SK-N-SH (cell line): ENCODE measurements at regions not wholly inside any gene's neighbourhood (a gene's known extent, or its start where the extent isn't known, plus 50 kb on each side); places are given as distances from the start of the nearest gene placed in this dataset.

Experiments
- CTCF ChIA-PET: fragments of 300-600, 350-600 bp; formaldehyde crosslinking; extraction: SDS; loops from one replicate; lab custom pipeline; 2021; lab: Yijun Ruan, JAX
- POLR2A ChIA-PET: fragments of 350-600 bp; sonication (Branson Sonifier 250); formaldehyde crosslinking; extraction: SDS; loops from one replicate; lab custom pipeline; 2020; ENCODE audit warnings: antibody characterized with exemption, inconsistent platforms; lab: Yijun Ruan, JAX
- DNase-seq: peaks from one replicate; pipeline ENCODE4 v3.0.0; 2012
- H2AFZ ChIP-seq: fragments of 200-600 bp; sonication (generic); 2 replicates; pipeline ENCODE4 v1.8.1; 2016; ENCODE audit warnings: antibody characterized with exemption, mild to moderate bottlenecking, low read depth
- H3F3A ChIP-seq: fragments of 200-600 bp; sonication (generic); replicated peaks from 2 replicates; pipeline ENCODE3; 2016; ENCODE audit warnings: antibody characterized with exemption, mild to moderate bottlenecking; ENCODE audit not compliant: insufficient read depth
- H3K27ac ChIP-seq, 2 experiments: fragments of 200-500 bp in 1 of 2; fragments of 200-600 bp in 1 of 2; sonication (Bioruptor generic) in 1 of 2; sonication (generic), shearing (Covaris generic) in 1 of 2; 2 replicates each; pipeline versions ENCODE4 v1.5.1 to v1.6.1; 2014 to 2016; ENCODE audit warnings: low read depth in 2 of 2, inconsistent platforms in 1 of 2, low read length in 1 of 2, mild to moderate bottlenecking in 1 of 2, mixed read lengths in 1 of 2
- H3K27me3 ChIP-seq: fragments of 200-600 bp; sonication (generic), shearing (Covaris generic); 2 replicates; pipeline ENCODE4 v1.6.1; 2016; ENCODE audit warnings: mixed run types; ENCODE audit not compliant: insufficient read depth
- H3K36me3 ChIP-seq, 2 experiments: fragments of 200-500 bp in 1 of 2; fragments of 200-600 bp in 1 of 2; sonication (Bioruptor generic) in 1 of 2; sonication (generic) in 1 of 2; replicated peaks in 1 of 2; 2 replicates each; pipeline versions ENCODE3 to v1.5.1; 2014 to 2016; ENCODE audit warnings: low read length in 1 of 2, mild to moderate bottlenecking in 1 of 2; ENCODE audit not compliant: insufficient read depth in 2 of 2, control insufficient read depth in 1 of 2
- H3K4me1 ChIP-seq, 2 experiments: fragments of 200-500 bp in 1 of 2; fragments of 200-600 bp in 1 of 2; sonication (Bioruptor generic) in 1 of 2; sonication (generic), shearing (Covaris generic) in 1 of 2; 2 replicates each; pipeline versions ENCODE4 v1.5.1 to v1.6.1; 2014 to 2016; ENCODE audit warnings: low read depth in 1 of 2, low read length in 1 of 2, mixed run types in 1 of 2; ENCODE audit not compliant: insufficient read depth in 2 of 2, control insufficient read depth in 1 of 2
- H3K4me2 ChIP-seq: fragments of 200-600 bp; sonication (generic), shearing (Covaris generic); 2 replicates; pipeline ENCODE4 v1.6.1; 2017; ENCODE audit warnings: mixed run types
- H3K4me3 ChIP-seq, 2 experiments: fragments of 200-500 bp in 1 of 2; fragments of 200-600 bp in 1 of 2; sonication (Bioruptor generic) in 1 of 2; sonication (generic), shearing (Covaris generic) in 1 of 2; 2 replicates each; pipeline versions ENCODE4 v1.5.1 to v1.8.1; 2014 to 2016; ENCODE audit warnings: low read depth in 2 of 2, inconsistent platforms in 1 of 2, low read length in 1 of 2, mild to moderate bottlenecking in 1 of 2, mixed read lengths in 1 of 2, moderate library complexity in 1 of 2
- H3K79me2 ChIP-seq: fragments of 200-600 bp; sonication (generic); 2 replicates; pipeline ENCODE4 v1.8.1; 2017; ENCODE audit warnings: mild to moderate bottlenecking; ENCODE audit not compliant: insufficient read depth
- H3K9ac ChIP-seq: fragments of 200-600 bp; sonication (generic); 2 replicates; pipeline ENCODE4 v1.6.1; 2017; ENCODE audit warnings: mixed run types
- H3K9me2 ChIP-seq: fragments of 200-600 bp; sonication (generic); 2 replicates; pipeline ENCODE4 v1.6.1; 2017; ENCODE audit warnings: mixed run types
- H3K9me3 ChIP-seq: fragments of 200-600 bp; sonication (generic); 2 replicates; pipeline ENCODE4 v1.6.1; 2017; ENCODE audit warnings: mixed run types, mild to moderate bottlenecking, moderate library complexity
- H4K20me1 ChIP-seq: fragments of 200-600 bp; sonication (generic); 2 replicates; pipeline ENCODE4 v1.6.1; 2017; ENCODE audit warnings: mild to moderate bottlenecking, mixed run types; ENCODE audit not compliant: insufficient read depth
- EZH2phosphoT487 ChIP-seq: fragments of 200-600 bp; sonication (generic); IDR thresholded peaks from 2 replicates; pipeline ENCODE4 v1.6.1; 2017; ENCODE audit warnings: low read depth, mixed run types, mild to moderate bottlenecking, antibody characterized with exemption, moderate library complexity, borderline replicate concordance
- FOSL2 ChIP-seq: IDR thresholded peaks from 2 replicates; pipeline ENCODE4 v1.4.0; 2012; ENCODE audit warnings: low read depth, mild to moderate bottlenecking, moderate library complexity, borderline replicate concordance
- GABPA ChIP-seq: IDR thresholded peaks from 2 replicates; pipeline ENCODE4 v1.4.0; 2012; ENCODE audit warnings: low read depth, mild to moderate bottlenecking
- MEF2A ChIP-seq: IDR thresholded peaks from 2 replicates; pipeline ENCODE4 v1.4.0; 2012; ENCODE audit warnings: low read depth, borderline replicate concordance
- MXI1 ChIP-seq: IDR thresholded peaks from 2 replicates; pipeline ENCODE4 v1.6.1; 2012; ENCODE audit warnings: mild to moderate bottlenecking, low read depth, low read length, improper control_type of control experiment
- RAD21 ChIP-seq: IDR thresholded peaks from 2 replicates; pipeline ENCODE4 v1.6.1; 2012; ENCODE audit warnings: mild to moderate bottlenecking, low read length
- RCOR1 ChIP-seq: fragments of 150-350 bp; IDR thresholded peaks from 2 replicates; pipeline ENCODE4 v1.6.1; 2017; ENCODE audit warnings: antibody characterized with exemption, low read length
- RXRA ChIP-seq: IDR thresholded peaks from 2 replicates; pipeline ENCODE4 v1.4.0; 2012; ENCODE audit warnings: low read depth, mild to moderate bottlenecking, borderline replicate concordance
- SIN3A ChIP-seq: IDR thresholded peaks from 2 replicates; pipeline ENCODE4 v1.6.1; 2012; ENCODE audit warnings: low read depth, mild to moderate bottlenecking, low read length, moderate library complexity, borderline replicate concordance
- TAF1 ChIP-seq: IDR thresholded peaks from 2 replicates; pipeline ENCODE4 v1.6.1; 2012; ENCODE audit warnings: low read depth, mild to moderate bottlenecking, low read length, moderate library complexity, borderline replicate concordance
- TCF12 ChIP-seq: IDR thresholded peaks from 2 replicates; pipeline ENCODE4 v1.4.0; 2012
- WGBS: methylation state at CpG from one replicate; pipeline ENCODE4 v1.1.6; 2017; ENCODE audit warnings: low lambda C conversion rate; 5-methylcytosine and 5-hydroxymethylcytosine counted together
- TF ChIP-seq, protein P1 (sequence below): fragments of 150-350 bp; IDR thresholded peaks from 2 replicates; pipeline ENCODE4 v1.6.1; 2017; ENCODE audit warnings: antibody characterized with exemption, low read length, low read depth, borderline replicate concordance
- TF ChIP-seq, protein P2 (sequence below): IDR thresholded peaks from 2 replicates; pipeline ENCODE4; 2012
- TF ChIP-seq, protein P3 (sequence below): fragments of 200-600 bp; sonication (generic); IDR thresholded peaks from 2 replicates; pipeline ENCODE4 v1.6.1; 2017; ENCODE audit warnings: antibody characterized with exemption, mild to moderate bottlenecking, moderate library complexity

DNA sequence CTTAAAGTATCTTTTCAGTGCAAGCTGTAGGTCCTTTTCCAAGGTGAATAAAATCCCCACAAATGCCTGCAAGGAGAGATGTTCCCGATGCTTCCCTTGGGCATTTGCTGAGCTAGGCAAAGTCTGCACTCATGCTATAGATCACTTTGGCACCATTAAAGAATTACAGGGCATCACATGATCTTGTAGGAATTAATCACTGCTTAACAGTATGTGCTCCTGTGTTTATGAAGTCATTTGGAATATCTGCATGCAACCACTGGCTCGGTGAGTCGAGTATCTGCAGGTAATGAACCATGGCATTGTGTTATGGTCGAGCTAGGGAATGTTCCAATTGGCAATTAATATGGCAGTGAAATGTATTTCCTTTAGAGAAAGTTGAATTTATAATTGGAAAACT lies 615.1 kb downstream of the TLE1 start:
- Histone ChIP-seq H3K9ac (no peak overlapping the region), H3K36me3 (no peaks in the 10 kb centered on the region), H3K9me3 (no peaks in the 10 kb centered on the region), H3K27me3 (no peaks in the 10 kb centered on the region), H3K4me3 (no peak overlapping the region), H3K27ac (no peak overlapping the region), H3K79me2 (no peaks in the 10 kb centered on the region), H4K20me1 (no peaks in the 10 kb centered on the region), H3K4me2 (no peak overlapping the region), H3F3A (no peaks in the 10 kb centered on the region), H3K9me2 (no peaks in the 10 kb centered on the region), H2AFZ (no peak overlapping the region), H3K4me1 (no peaks in the 10 kb centered on the region)
- WGBS: 54% methylated on average over 4 of the region's 4 CpGs
- DNase-seq: no peak
- CTCF ChIA-PET: no interaction called here
- POLR2A ChIA-PET: no interaction called here
- TF ChIP-seq MXI1: no peak
- TF ChIP-seq MEF2A: no peak
- TF ChIP-seq FOSL2: no peak
- TF ChIP-seq TCF12: no peak
- no peak for TF ChIP-seq GABPA
- TF ChIP-seq, protein P1, sequence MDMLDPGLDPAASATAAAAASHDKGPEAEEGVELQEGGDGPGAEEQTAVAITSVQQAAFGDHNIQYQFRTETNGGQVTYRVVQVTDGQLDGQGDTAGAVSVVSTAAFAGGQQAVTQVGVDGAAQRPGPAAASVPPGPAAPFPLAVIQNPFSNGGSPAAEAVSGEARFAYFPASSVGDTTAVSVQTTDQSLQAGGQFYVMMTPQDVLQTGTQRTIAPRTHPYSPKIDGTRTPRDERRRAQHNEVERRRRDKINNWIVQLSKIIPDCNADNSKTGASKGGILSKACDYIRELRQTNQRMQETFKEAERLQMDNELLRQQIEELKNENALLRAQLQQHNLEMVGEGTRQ: no peak
- TF ChIP-seq RAD21: no peak

DNA sequence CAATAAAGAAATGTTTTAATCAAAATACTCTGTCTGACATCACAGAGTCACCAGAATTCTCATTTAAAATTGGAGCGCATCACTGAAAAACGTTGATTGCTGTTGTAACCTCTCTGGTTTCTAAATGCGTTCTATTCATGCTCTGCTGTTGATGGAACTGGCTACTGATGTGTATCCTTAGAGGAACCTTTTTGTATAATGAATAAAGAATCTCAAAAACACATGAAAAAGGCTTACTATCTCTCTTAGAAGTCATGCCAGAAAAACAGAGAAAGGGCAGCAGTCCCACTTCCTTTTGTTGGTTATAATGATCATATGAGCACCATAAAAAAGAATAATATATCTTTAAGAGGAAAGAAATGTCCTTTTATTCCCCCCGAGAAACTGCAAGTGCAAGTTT lies 615.5 kb downstream of the TLE1 start:
- CTCF ChIA-PET: no interaction called here
- WGBS: 69% methylated on average over 4 of the region's 4 CpGs
- no peak overlapping the region for H2AFZ ChIP-seq
- no peak for DNase-seq
- H3K9ac ChIP-seq: no peak overlapping the region
- H3K36me3 ChIP-seq: no peaks in the 10 kb centered on the region
- no peaks in the 10 kb centered on the region for H3K79me2 ChIP-seq
- H3K4me2 ChIP-seq: no peak overlapping the region
- H3K4me3 ChIP-seq: no peak overlapping the region
- POLR2A ChIA-PET: no interaction called here
- H3F3A ChIP-seq: no peaks in the 10 kb centered on the region
- no peaks in the 10 kb centered on the region for H3K4me1 ChIP-seq
- H3K9me3 ChIP-seq: no peaks in the 10 kb centered on the region
- H4K20me1 ChIP-seq: no peaks in the 10 kb centered on the region
- H3K27me3 ChIP-seq: no peaks in the 10 kb centered on the region
- H3K27ac ChIP-seq: no peak overlapping the region
- TF ChIP-seq EZH2phosphoT487: no peak
- TF ChIP-seq, protein P2, sequence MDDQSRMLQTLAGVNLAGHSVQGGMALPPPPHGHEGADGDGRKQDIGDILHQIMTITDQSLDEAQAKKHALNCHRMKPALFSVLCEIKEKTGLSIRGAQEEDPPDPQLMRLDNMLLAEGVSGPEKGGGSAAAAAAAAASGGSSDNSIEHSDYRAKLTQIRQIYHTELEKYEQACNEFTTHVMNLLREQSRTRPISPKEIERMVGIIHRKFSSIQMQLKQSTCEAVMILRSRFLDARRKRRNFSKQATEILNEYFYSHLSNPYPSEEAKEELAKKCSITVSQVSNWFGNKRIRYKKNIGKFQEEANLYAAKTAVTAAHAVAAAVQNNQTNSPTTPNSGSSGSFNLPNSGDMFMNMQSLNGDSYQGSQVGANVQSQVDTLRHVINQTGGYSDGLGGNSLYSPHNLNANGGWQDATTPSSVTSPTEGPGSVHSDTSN: no peak
- TF ChIP-seq RCOR1: no peak
- TF ChIP-seq SIN3A: no peak
- no peak for TF ChIP-seq TAF1
- TF ChIP-seq RXRA: no peak
- TF ChIP-seq, protein P3, sequence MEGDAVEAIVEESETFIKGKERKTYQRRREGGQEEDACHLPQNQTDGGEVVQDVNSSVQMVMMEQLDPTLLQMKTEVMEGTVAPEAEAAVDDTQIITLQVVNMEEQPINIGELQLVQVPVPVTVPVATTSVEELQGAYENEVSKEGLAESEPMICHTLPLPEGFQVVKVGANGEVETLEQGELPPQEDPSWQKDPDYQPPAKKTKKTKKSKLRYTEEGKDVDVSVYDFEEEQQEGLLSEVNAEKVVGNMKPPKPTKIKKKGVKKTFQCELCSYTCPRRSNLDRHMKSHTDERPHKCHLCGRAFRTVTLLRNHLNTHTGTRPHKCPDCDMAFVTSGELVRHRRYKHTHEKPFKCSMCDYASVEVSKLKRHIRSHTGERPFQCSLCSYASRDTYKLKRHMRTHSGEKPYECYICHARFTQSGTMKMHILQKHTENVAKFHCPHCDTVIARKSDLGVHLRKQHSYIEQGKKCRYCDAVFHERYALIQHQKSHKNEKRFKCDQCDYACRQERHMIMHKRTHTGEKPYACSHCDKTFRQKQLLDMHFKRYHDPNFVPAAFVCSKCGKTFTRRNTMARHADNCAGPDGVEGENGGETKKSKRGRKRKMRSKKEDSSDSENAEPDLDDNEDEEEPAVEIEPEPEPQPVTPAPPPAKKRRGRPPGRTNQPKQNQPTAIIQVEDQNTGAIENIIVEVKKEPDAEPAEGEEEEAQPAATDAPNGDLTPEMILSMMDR: no peak
- no peak for TF ChIP-seq FOSL2
- TF ChIP-seq, all 33 proteins: peak for 0
- H3K9me2 ChIP-seq: no peaks in the 10 kb centered on the region
